SK-N-SH (cell line): ENCODE measurements at regions not wholly inside any gene's neighbourhood (a gene's known extent, or its start where the extent isn't known, plus 50 kb on each side); places are given as distances from the start of the nearest gene placed in this dataset.

Experiments used
- EP300 ChIP-seq, 2 experiments: IDR thresholded peaks; 2 replicates each; pipeline versions ENCODE4 v1.4.0 to v1.6.1; 2012; ENCODE audit warnings: borderline replicate concordance in 1 of 2, low read depth in 1 of 2, low read length in 1 of 2
- FOXJ3 ChIP-seq: sonication (generic); formaldehyde crosslinking; IDR thresholded peaks from 2 replicates; pipeline ENCODE4 v1.5.1; 2020; ENCODE audit warnings: mild to moderate bottlenecking, missing genetic modification reagents
- JUND ChIP-seq: IDR thresholded peaks from 2 replicates; pipeline ENCODE4 v1.4.0; 2012
- MAX ChIP-seq: IDR thresholded peaks from 2 replicates; pipeline ENCODE4 v1.4.0; 2012; ENCODE audit warnings: low read depth
- PBX3 ChIP-seq: IDR thresholded peaks from 2 replicates; pipeline ENCODE4; 2012
- RCOR1 ChIP-seq: fragments of 150-350 bp; IDR thresholded peaks from 2 replicates; pipeline ENCODE4 v1.6.1; 2017; ENCODE audit warnings: antibody characterized with exemption, low read length
- SIN3A ChIP-seq: IDR thresholded peaks from 2 replicates; pipeline ENCODE4 v1.6.1; 2012; ENCODE audit warnings: low read depth, mild to moderate bottlenecking, low read length, moderate library complexity, borderline replicate concordance
- TAF1 ChIP-seq: IDR thresholded peaks from 2 replicates; pipeline ENCODE4 v1.6.1; 2012; ENCODE audit warnings: low read depth, mild to moderate bottlenecking, low read length, moderate library complexity, borderline replicate concordance
- TEAD4 ChIP-seq: IDR thresholded peaks from 2 replicates; pipeline ENCODE4 v1.4.0; 2012; ENCODE audit warnings: mild to moderate bottlenecking, borderline replicate concordance; ENCODE audit not compliant: insufficient read depth
- TF ChIP-seq, protein P1 (sequence below): fragments of 200-600 bp; sonication (generic); IDR thresholded peaks from 2 replicates; pipeline ENCODE4 v1.6.1; 2017; ENCODE audit warnings: antibody characterized with exemption, mild to moderate bottlenecking, moderate library complexity
- TF ChIP-seq, protein P2 (sequence below): IDR thresholded peaks from 2 replicates; pipeline ENCODE4 v1.4.0; 2012; ENCODE audit warnings: low read depth, borderline replicate concordance

DNA sequence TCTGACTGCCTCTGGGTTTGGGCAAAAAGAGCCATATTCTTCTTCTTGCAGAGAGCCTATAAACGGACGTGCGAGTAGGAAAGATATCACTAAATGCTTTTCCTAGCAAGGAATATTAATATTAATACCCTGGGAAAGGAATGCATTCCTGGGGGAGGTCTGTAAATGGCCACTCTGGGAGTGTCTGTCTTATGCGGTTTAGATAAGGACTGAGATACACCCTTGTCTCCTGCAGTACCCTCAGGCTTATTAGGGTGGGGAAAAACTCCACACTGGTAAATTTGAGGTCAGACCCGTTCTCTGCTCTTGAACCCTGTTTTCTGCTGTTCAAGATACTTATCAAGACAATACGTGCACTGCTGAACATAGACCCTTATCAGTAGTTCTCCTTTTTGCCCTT is 763.8 kb downstream of the SLITRK5 start:
- TF ChIP-seq, protein P1, sequence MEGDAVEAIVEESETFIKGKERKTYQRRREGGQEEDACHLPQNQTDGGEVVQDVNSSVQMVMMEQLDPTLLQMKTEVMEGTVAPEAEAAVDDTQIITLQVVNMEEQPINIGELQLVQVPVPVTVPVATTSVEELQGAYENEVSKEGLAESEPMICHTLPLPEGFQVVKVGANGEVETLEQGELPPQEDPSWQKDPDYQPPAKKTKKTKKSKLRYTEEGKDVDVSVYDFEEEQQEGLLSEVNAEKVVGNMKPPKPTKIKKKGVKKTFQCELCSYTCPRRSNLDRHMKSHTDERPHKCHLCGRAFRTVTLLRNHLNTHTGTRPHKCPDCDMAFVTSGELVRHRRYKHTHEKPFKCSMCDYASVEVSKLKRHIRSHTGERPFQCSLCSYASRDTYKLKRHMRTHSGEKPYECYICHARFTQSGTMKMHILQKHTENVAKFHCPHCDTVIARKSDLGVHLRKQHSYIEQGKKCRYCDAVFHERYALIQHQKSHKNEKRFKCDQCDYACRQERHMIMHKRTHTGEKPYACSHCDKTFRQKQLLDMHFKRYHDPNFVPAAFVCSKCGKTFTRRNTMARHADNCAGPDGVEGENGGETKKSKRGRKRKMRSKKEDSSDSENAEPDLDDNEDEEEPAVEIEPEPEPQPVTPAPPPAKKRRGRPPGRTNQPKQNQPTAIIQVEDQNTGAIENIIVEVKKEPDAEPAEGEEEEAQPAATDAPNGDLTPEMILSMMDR: no peak
- TF ChIP-seq, protein P2, sequence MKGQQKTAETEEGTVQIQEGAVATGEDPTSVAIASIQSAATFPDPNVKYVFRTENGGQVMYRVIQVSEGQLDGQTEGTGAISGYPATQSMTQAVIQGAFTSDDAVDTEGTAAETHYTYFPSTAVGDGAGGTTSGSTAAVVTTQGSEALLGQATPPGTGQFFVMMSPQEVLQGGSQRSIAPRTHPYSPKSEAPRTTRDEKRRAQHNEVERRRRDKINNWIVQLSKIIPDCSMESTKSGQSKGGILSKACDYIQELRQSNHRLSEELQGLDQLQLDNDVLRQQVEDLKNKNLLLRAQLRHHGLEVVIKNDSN: no peak
- TF ChIP-seq RCOR1 (no peak), JUND (no peak), FOXJ3 (CRISPR knock-in tag) (no peak), MAX (no peak), SIN3A (no peak), EP300 (IDR thresholded peaks at IDR 0.05; ENCODE audit: borderline replicate concordance in 1 of 2, low read depth in 1 of 2, low read length in 1 of 2) (no peak), TAF1 (no peak), PBX3 (no peak), TEAD4 (no peak)
